SH-SY5Y (cell line): ENCODE measurements at regions not wholly inside any gene's neighbourhood (a gene's known extent, or its start where the extent isn't known, plus 50 kb on each side); places are given as distances from the start of the nearest gene placed in this dataset.

Experiments used
- GATA2 ChIP-seq: IDR thresholded peaks from 2 replicates; pipeline ENCODE4 v1.6.1; 2011; ENCODE audit warnings: mild to moderate bottlenecking, low read depth, low read length
- GATA3 ChIP-seq: IDR thresholded peaks from 2 replicates; pipeline ENCODE4 v1.6.1; 2011; ENCODE audit warnings: low read depth, mild to moderate bottlenecking, low read length, moderate library complexity

DNA sequence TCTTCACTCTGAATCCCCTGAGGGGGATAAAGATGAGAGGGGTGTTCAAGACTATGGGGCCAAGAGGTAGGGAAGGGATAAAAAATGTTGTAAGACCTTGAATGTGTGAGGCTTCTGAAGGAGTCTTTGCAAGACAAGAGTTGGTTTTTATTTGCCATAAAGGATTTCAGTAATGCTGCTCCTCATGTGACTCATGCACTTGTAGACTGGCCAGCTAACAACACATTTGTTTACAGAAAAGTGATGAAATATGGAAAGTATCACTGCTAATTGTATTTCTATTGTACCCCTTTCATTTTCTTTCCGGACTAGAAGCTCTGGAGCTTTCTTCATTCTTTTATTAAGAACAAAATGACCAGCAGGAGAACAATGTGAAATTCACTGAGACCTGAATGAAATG, 782.1 kb downstream of the EPHA4 start:
- TF ChIP-seq GATA3 (no peak), GATA2 (no peak)
